A673 (cell line): ENCODE measurements at regions not wholly inside any gene's neighbourhood (a gene's known extent, or its start where the extent isn't known, plus 50 kb on each side); places are given as distances from the start of the nearest gene placed in this dataset.

ENCODE experiments used
- EZH2 ChIP-seq: fragments of 200-600 bp; sonication (generic); IDR thresholded peaks from 2 replicates; pipeline ENCODE4 v1.6.1; 2017; ENCODE audit warnings: borderline replicate concordance, low read depth, mild to moderate bottlenecking, mixed read lengths, antibody characterized with exemption, low read length; ENCODE audit not compliant: poor library complexity, severe bottlenecking
- TF ChIP-seq, protein P1 (sequence below): fragments of 300-800, 200-600 bp; sonication (generic); conservative IDR thresholded peaks from 2 replicates; pipeline ENCODE4 v1.5.1; 2017; ENCODE audit warnings: low read depth, mild to moderate bottlenecking, antibody characterized with exemption, low read length, moderate library complexity, mixed read lengths

DNA sequence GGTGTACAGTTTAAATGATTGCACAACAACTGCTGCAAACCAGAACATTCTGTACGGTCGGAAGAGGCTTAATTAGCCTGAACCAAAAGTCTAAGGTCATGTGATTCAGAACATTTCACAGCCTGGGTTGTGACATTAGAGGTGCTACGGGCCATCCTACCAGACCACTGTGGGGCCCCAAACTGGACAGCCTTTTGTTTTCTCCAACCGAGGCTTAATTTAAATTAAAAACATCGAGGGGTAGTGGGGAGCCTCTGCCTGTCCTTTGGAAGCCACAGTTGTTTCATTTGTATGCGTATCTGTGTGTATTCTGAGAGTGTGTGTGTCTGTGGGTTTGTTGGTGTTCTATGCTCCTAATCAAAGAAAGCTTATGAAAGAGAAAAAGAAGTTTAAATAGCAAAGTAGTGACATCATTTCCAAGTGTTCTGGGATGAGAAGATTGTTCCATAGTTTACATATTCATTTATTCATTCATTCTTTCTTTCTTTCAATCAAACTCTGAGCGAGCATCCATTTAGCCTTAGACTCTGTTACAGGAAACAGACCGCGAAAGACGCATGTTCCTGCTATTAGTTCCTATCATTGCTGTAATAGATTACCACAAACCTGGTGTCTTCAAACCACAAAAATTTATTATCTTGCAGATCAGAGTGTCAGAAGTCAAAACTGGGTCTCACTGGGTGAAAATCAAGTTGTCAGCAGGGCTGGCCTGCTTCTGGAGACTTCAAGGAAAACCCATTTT is 444.8 kb downstream of the FOXO1 start:
- TF ChIP-seq, protein P1, sequence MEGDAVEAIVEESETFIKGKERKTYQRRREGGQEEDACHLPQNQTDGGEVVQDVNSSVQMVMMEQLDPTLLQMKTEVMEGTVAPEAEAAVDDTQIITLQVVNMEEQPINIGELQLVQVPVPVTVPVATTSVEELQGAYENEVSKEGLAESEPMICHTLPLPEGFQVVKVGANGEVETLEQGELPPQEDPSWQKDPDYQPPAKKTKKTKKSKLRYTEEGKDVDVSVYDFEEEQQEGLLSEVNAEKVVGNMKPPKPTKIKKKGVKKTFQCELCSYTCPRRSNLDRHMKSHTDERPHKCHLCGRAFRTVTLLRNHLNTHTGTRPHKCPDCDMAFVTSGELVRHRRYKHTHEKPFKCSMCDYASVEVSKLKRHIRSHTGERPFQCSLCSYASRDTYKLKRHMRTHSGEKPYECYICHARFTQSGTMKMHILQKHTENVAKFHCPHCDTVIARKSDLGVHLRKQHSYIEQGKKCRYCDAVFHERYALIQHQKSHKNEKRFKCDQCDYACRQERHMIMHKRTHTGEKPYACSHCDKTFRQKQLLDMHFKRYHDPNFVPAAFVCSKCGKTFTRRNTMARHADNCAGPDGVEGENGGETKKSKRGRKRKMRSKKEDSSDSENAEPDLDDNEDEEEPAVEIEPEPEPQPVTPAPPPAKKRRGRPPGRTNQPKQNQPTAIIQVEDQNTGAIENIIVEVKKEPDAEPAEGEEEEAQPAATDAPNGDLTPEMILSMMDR: no peak
- TF ChIP-seq EZH2: no peak
